Natural killer cell (primary cell): ENCODE measurements at regions not wholly inside any gene's neighbourhood (a gene's known extent, or its start where the extent isn't known, plus 50 kb on each side); places are given as distances from the start of the nearest gene placed in this dataset.
"Not testable (repeated sequence)": the region's sequence is repeated elsewhere in the genome, so short reads cannot be mapped to it uniquely, and the experiment has no call there.

Experiments used
- ATAC-seq, 3 donors: fragments of 150-1000 bp in 2 of 3; fragments of 200-7000 bp in 1 of 3; cut with Tn5 transposase; 1 replicate in 1 of 3; 2 replicates in 2 of 3; pipeline ENCODE4 v1.10.0; 2021; ENCODE audit warnings: mild to moderate bottlenecking in 2 of 3, moderate library complexity in 2 of 3
- DNase-seq, 2 donors: peaks; one replicate each; pipeline versions ENCODE4 v3.0.0 to v3.0.0-alpha.2; 2013 to 2021; ENCODE audit warnings: mixed read lengths in 1 of 2
- H3K27ac ChIP-seq: one replicate; pipeline ENCODE4 v1.5.1; 2013; ENCODE audit warnings: mild to moderate bottlenecking, low read length
- H3K27me3 ChIP-seq: one replicate; pipeline ENCODE4 v1.6.1; 2013; ENCODE audit warnings: low read length; ENCODE audit not compliant: control insufficient read depth, insufficient read depth
- H3K36me3 ChIP-seq: one replicate; pipeline ENCODE4 v1.6.1; 2013; ENCODE audit warnings: low read length; ENCODE audit not compliant: control insufficient read depth, insufficient read depth
- H3K4me1 ChIP-seq: one replicate; pipeline ENCODE4 v1.6.1; 2013; ENCODE audit warnings: low read length; ENCODE audit not compliant: control insufficient read depth, insufficient read depth
- H3K4me3 ChIP-seq: one replicate; pipeline ENCODE4 v1.5.1; 2013; ENCODE audit warnings: low read length
- H3K9me3 ChIP-seq: one replicate; pipeline ENCODE4 v1.6.1; 2013; ENCODE audit warnings: low read length; ENCODE audit not compliant: control insufficient read depth, insufficient read depth
- H3K27ac Mint-ChIP-seq, 2 donors: one replicate each; pipeline ENCODE4 v1.8.0; 2022; ENCODE audit warnings: mild to moderate bottlenecking in 2 of 2, mixed read lengths in 2 of 2, moderate library complexity in 1 of 2
- H3K27me3 Mint-ChIP-seq, 2 donors: one replicate each; pipeline ENCODE4 v1.8.0; 2022; ENCODE audit warnings: low read depth in 2 of 2, mixed read lengths in 2 of 2
- H3K36me3 Mint-ChIP-seq: one replicate; pipeline ENCODE4 v1.8.0; 2022; ENCODE audit warnings: mixed read lengths
- H3K4me1 Mint-ChIP-seq, 2 donors: one replicate each; pipeline ENCODE4 v1.8.0; 2022; ENCODE audit warnings: mixed read lengths in 2 of 2
- H3K4me3 Mint-ChIP-seq: one replicate; pipeline ENCODE4 v1.8.0; 2022; ENCODE audit warnings: mild to moderate bottlenecking, moderate library complexity, mixed read lengths
- H3K9me3 Mint-ChIP-seq, 2 donors: one replicate each; pipeline ENCODE4 v1.8.0; 2022; ENCODE audit warnings: mixed read lengths in 2 of 2
- CTCF ChIP-seq: fragments of 200-600 bp; IDR thresholded peaks from one replicate; pipeline ENCODE4 v1.8.0; 2022; ENCODE audit warnings: antibody characterized with exemption
- WGBS: methylation state at CpG from one replicate; pipeline ENCODE4 v1.1.7; 2013; ENCODE audit warnings: missing lambda C conversion rate; ENCODE audit not compliant: insufficient coverage; 5-methylcytosine and 5-hydroxymethylcytosine counted together
- intact Hi-C: fragments of 100-400 bp; cut with micrococcal nuclease; formaldehyde crosslinking; loops from one replicate; pipeline ENCODE4 v1.14.2; 2022

- H3K27ac ChIP-seq, H3K9me3 Mint-ChIP-seq, intact Hi-C loops, H3K27ac Mint-ChIP-seq, H3K36me3 ChIP-seq, H3K4me1 Mint-ChIP-seq, H3K36me3 Mint-ChIP-seq, H3K4me3 ChIP-seq, DNase-seq, H3K9me3 ChIP-seq: not testable (repeated sequence)
- Mint-ChIP-seq H3K27me3 (peaks cover 56 to 71% of the 10 kb centered on the region in 2 donors), H3K4me3 (peak overlapping the region; percentile 68)
- peak in 1 of 3 donors; percentile 13 for ATAC-seq
- 6% methylated on average over 6 of the region's 12 CpGs for WGBS
- Histone ChIP-seq H3K4me1 (peaks cover 20% of the 10 kb centered on the region), H3K27me3 (peaks cover 40% of the 10 kb centered on the region)
Measured at GRCh38 chr12:54125708-54126028, 63.1 kb downstream of the SMUG1 start.

GRCh38 chr12:54126029-54126695, 62.6 kb downstream of the SMUG1 start:
- Histone ChIP-seq H3K27ac (no peak overlapping the region), H3K27me3 (peaks cover 40% of the 10 kb centered on the region), H3K9me3 (no peaks in the 10 kb centered on the region), H3K36me3 (no peaks in the 10 kb centered on the region), H3K4me3 (no peak overlapping the region), H3K4me1 (peaks cover 20% of the 10 kb centered on the region)
- Mint-ChIP-seq H3K27ac (no peak overlapping the region), H3K9me3 (no peaks in the 10 kb centered on the region), H3K4me3 (no peak overlapping the region), H3K36me3 (no peaks in the 10 kb centered on the region), H3K4me1 (peaks cover 6 to 7% of the 10 kb centered on the region in 2 donors), H3K27me3 (peaks cover 55 to 70% of the 10 kb centered on the region in 2 donors)
- ATAC-seq (peak in 2 of 3 donors; percentile 12 to 41), DNase-seq (peak in 1 of 2 donors; percentile 14)
- 4% methylated on average over 44 of the region's 46 CpGs for WGBS
- no peak for TF ChIP-seq CTCF
- intact Hi-C loops = no loop called here

GRCh38 chr12:54126696-54127537, 61.9 kb downstream of the SMUG1 start:
- Histone ChIP-seq H3K4me3 (no peak overlapping the region), H3K27ac (no peak overlapping the region), H3K27me3 (peaks cover 36% of the 10 kb centered on the region), H3K9me3 (no peaks in the 10 kb centered on the region), H3K4me1 (peaks cover 20% of the 10 kb centered on the region), H3K36me3 (no peaks in the 10 kb centered on the region)
- Mint-ChIP-seq H3K4me3 (no peak overlapping the region), H3K27ac (no peak overlapping the region), H3K9me3 (no peaks in the 10 kb centered on the region), H3K27me3 (peaks cover 54 to 63% of the 10 kb centered on the region in 2 donors), H3K36me3 (no peaks in the 10 kb centered on the region), H3K4me1 (peaks cover 6 to 7% of the 10 kb centered on the region in 2 donors)
- no peak for TF ChIP-seq CTCF
- ATAC-seq (peak in 1 of 3 donors; percentile 26), DNase-seq (peak in 1 of 2 donors; percentile 26)
- intact Hi-C loops = no loop called here
- 8% methylated on average over 31 of the region's 31 CpGs for WGBS

GRCh38 chr12:54127538-54128259, 61.1 kb downstream of the SMUG1 start:
- WGBS = 76% methylated on average over 19 of the region's 19 CpGs
- no peaks in the 10 kb centered on the region for H3K36me3 Mint-ChIP-seq
- peaks cover 35% of the 10 kb centered on the region for H3K27me3 ChIP-seq
- DNase-seq (no peak), ATAC-seq (no peak)
- H3K4me3 Mint-ChIP-seq = no peak overlapping the region
- no peaks in the 10 kb centered on the region for H3K36me3 ChIP-seq
- no peaks in the 10 kb centered on the region for H3K9me3 Mint-ChIP-seq
- intact Hi-C loops = no loop called here
- no peak for TF ChIP-seq CTCF
- no peak overlapping the region for H3K27ac ChIP-seq
- H3K9me3 ChIP-seq = no peaks in the 10 kb centered on the region
- H3K4me1 ChIP-seq = peaks cover 20% of the 10 kb centered on the region
- no peak overlapping the region for H3K27ac Mint-ChIP-seq
- no peak overlapping the region for H3K4me3 ChIP-seq
- H3K4me1 Mint-ChIP-seq = peaks cover 6 to 7% of the 10 kb centered on the region in 2 donors
- peaks cover 50 to 56% of the 10 kb centered on the region in 2 donors for H3K27me3 Mint-ChIP-seq
